Cardiac muscle cell (in vitro differentiated cells and primary cell): ENCODE measurements at regions not wholly inside any gene's neighbourhood (a gene's known extent, or its start where the extent isn't known, plus 50 kb on each side); places are given as distances from the start of the nearest gene placed in this dataset.
A peak's percentile ranks its signal among the peaks of the same experiment; 100 is the strongest.

Experiments
- DNase-seq, 2 donors: peaks; one replicate each; pipeline versions ENCODE4 v3.0.0 to v3.0.0-alpha.2; 2010 to 2017; ENCODE audit warnings: low read depth in 1 of 2, low spot score in 1 of 2
- H3K27ac ChIP-seq: fragments of 200-600 bp; sonication (generic); 2 replicates; pipeline ENCODE4 v1.5.1; 2016
- H3K27me3 ChIP-seq: fragments of 200-600 bp; sonication (generic); 2 replicates; pipeline ENCODE4 v1.6.0; 2016; ENCODE audit warnings: control low read depth
- H3K36me3 ChIP-seq: fragments of 200-600 bp; sonication (generic); 2 replicates; pipeline ENCODE4 v1.5.1; 2016; ENCODE audit warnings: control low read depth
- H3K4me1 ChIP-seq: fragments of 200-600 bp; sonication (generic); 2 replicates; pipeline ENCODE4 v1.8.1; 2017; ENCODE audit warnings: low read depth, mild to moderate bottlenecking, mixed run types
- H3K4me3 ChIP-seq: fragments of 200-600 bp; sonication (generic); 2 replicates; pipeline ENCODE4 v1.5.1; 2016; ENCODE audit warnings: mild to moderate bottlenecking
- H3K9me3 ChIP-seq: fragments of 200-600 bp; sonication (generic); 2 replicates; pipeline ENCODE4 v1.5.1; 2017; ENCODE audit warnings: low read depth, mild to moderate bottlenecking, control low read depth
- TF ChIP-seq, protein P1 (sequence below): IDR thresholded peaks from 2 replicates; pipeline ENCODE4 v1.5.1; 2012; ENCODE audit warnings: low read depth, mild to moderate bottlenecking, low read length

DNA sequence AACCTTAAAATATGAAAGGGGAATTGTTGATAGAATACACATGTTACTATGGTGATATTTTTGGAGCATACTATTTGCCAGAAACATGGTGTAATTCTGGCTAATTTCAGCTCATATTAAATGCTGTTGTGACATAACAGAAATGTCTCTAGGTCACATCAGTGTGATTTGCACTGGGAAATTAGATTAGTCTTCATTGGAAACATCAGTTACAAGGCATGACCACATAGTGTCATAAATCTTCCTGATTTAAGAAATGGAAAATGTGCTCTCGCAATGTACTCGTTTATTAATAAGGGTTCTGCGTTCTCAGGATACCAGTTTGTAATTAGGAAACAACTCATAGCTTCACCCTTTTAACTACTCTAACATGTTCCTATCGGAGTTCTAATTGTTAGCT, 72.9 kb upstream of the GYPA start:
- TF ChIP-seq, protein P1, sequence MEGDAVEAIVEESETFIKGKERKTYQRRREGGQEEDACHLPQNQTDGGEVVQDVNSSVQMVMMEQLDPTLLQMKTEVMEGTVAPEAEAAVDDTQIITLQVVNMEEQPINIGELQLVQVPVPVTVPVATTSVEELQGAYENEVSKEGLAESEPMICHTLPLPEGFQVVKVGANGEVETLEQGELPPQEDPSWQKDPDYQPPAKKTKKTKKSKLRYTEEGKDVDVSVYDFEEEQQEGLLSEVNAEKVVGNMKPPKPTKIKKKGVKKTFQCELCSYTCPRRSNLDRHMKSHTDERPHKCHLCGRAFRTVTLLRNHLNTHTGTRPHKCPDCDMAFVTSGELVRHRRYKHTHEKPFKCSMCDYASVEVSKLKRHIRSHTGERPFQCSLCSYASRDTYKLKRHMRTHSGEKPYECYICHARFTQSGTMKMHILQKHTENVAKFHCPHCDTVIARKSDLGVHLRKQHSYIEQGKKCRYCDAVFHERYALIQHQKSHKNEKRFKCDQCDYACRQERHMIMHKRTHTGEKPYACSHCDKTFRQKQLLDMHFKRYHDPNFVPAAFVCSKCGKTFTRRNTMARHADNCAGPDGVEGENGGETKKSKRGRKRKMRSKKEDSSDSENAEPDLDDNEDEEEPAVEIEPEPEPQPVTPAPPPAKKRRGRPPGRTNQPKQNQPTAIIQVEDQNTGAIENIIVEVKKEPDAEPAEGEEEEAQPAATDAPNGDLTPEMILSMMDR = no peak
- no peaks in the 10 kb centered on the region for H3K27me3 ChIP-seq
- H3K4me3 ChIP-seq = no peak overlapping the region
- no peaks in the 10 kb centered on the region for H3K4me1 ChIP-seq
- H3K36me3 ChIP-seq = no peaks in the 10 kb centered on the region
- H3K27ac ChIP-seq = no peak overlapping the region
- H3K9me3 ChIP-seq = no peaks in the 10 kb centered on the region
- no peak for DNase-seq

DNA sequence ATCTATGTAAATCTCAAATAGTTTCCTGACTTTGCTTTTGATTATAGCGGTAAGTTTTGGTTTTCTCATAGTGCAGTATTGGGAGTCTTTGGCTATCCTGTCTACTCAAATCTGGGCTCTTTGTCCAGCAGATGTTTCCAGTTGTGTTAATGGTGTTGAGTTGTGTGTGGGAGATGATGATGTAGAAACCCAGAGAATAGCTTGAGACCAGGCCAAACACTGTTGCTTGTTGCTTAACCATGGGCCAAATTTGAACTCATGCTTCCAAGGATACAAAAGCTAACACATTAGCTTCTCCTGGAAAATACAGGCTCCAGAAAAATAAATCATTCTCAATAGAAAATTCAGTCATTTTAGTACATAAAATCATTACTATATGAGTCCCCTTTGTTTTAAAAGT, 82.6 kb upstream of the GYPA start:
- no peaks in the 10 kb centered on the region for H3K27me3 ChIP-seq
- H3K9me3 ChIP-seq = no peaks in the 10 kb centered on the region
- no peak overlapping the region for H3K27ac ChIP-seq
- no peaks in the 10 kb centered on the region for H3K36me3 ChIP-seq
- DNase-seq = peak in 1 of 2 donors; percentile 14
- H3K4me1 ChIP-seq = no peaks in the 10 kb centered on the region
- H3K4me3 ChIP-seq = no peak overlapping the region
- TF ChIP-seq, protein P1 = no peak

DNA sequence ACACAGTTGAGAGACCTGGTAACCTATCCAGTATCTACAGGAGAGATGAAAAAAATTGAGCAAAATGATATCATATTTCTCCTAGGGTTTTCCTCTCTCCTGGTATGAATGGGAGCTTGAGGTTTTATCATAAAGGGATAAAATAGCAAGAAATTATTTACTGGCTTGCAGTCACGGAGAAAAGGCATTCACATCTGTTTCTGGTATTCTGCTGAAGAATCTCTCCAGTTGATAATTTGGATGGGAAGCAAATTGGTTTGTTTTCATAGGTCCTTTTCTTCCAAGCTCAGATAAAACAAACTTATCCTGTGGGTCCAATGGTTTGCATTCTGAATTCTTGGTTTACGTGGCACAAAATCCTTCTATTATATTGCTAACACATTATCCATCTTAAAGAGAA, 83.1 kb upstream of the GYPA start:
- no peaks in the 10 kb centered on the region for H3K9me3 ChIP-seq
- TF ChIP-seq, protein P1 = no peak
- DNase-seq = no peak

DNA sequence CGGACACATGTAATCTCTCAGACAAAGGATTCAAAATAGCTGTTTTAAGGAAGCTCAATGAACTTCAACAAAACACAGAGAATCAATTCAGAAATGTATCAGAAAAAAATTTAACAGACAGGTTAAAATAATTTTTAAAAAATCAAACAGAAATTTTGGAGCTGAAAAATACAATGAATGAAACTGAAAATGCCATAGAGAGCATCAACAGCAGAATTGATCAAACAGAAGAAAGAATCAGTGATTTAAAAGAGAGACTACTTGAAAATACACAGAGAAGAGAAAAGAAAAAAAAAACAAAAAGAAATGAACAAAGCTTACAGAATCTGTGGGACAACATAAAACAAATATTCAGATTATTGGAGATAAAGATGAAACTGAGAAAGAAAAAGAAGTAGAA, 118.8 kb upstream of the GYPA start:
- H3K27me3 ChIP-seq = no peaks in the 10 kb centered on the region
- TF ChIP-seq, protein P1 = no peak
- H3K4me3 ChIP-seq = no peak overlapping the region
- H3K9me3 ChIP-seq = no peaks in the 10 kb centered on the region
- H3K27ac ChIP-seq = no peak overlapping the region
- no peaks in the 10 kb centered on the region for H3K4me1 ChIP-seq
- H3K36me3 ChIP-seq = no peaks in the 10 kb centered on the region
- DNase-seq = no peak

More for the DNA sequence above, 83.1 kb upstream of the GYPA start:
- Histone ChIP-seq H3K27ac (no peak overlapping the region), H3K36me3 (no peaks in the 10 kb centered on the region), H3K4me1 (no peaks in the 10 kb centered on the region), H3K4me3 (no peak overlapping the region), H3K27me3 (no peaks in the 10 kb centered on the region)

DNA sequence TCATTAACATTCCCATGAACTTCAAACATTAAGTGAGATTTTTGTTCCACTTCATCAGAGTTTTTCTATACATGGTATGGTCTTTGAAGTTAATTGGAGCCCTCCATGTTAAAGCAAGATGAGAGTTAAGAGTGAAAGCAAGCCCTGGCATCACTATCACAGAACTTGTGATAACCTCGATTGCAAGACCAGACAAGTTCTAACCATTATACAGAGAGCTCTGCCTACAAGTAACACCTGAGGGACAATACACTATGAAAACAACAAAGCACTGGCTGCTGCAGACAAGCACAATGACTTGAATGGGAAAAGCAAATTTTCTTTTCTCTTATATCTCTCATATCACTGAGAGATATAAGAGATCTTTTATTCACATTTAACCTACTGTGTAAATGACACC, 126.6 kb upstream of the GYPA start:
- no peak overlapping the region for H3K27ac ChIP-seq
- H3K9me3 ChIP-seq = no peaks in the 10 kb centered on the region
- TF ChIP-seq, protein P1 = no peak
- H3K36me3 ChIP-seq = no peaks in the 10 kb centered on the region
- H3K4me1 ChIP-seq = no peaks in the 10 kb centered on the region
- no peaks in the 10 kb centered on the region for H3K27me3 ChIP-seq
- DNase-seq = no peak
- H3K4me3 ChIP-seq = no peak overlapping the region

DNA sequence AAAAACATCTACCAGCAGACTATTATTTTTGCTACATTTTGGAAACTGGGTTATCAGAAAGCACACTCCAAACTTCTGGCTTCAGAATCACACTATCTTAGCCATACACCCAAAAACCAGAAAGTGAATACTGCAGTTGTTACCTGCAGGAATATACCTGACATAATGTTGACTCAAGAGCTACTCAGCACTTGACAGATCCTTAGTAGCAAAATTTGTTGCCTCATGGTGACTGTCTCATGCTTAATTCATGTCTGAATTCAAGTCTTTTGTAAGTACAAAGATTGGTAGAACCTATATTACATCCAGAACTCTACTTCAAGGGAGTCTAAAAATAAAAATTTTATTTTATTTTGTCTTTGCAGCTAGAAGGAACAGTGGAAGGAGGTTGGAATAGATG, 140.2 kb upstream of the GYPA start:
- no peaks in the 10 kb centered on the region for H3K36me3 ChIP-seq
- TF ChIP-seq, protein P1 = no peak
- H3K4me1 ChIP-seq = no peaks in the 10 kb centered on the region
- DNase-seq = no peak
- no peaks in the 10 kb centered on the region for H3K27me3 ChIP-seq
- no peak overlapping the region for H3K27ac ChIP-seq
- H3K9me3 ChIP-seq = no peaks in the 10 kb centered on the region
- no peak overlapping the region for H3K4me3 ChIP-seq
